ENCODE measurements at regions not wholly inside any gene's neighbourhood (a gene's known extent, or its start where the extent isn't known, plus 50 kb on each side); places are given as distances from the start of the nearest gene placed in this dataset. TPM values are rescaled to one million over a fixed set of nuclear protein-coding genes. Genes with fewer than 3 reads are reported as not detected.

DNA sequence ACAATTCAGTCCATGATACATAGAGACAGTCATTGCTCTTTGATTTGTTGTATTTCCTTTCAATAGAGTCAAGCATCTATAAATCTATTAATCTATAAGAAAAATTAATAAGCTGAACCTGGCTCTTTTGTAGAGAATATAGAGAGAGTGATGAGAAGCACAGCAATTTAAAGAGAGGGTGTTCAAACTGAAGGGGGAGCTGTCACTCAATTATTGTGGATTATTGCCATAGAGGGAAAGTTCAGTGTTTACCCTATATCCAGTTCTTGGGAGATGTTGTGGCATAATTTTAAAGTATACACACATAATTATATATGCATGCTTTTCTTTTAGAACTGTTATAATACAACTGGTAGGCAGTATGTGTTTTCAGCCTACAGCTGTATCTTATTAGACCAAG is 1469.0 kb upstream of the PABPC4L start:
- H2AFZ ChIP-seq (ENCODE audit: insufficient read depth, low read depth, low read length, poor library complexity, severe bottlenecking), result no peak overlapping the region
- no peak for DNase-seq
- H3K27me3 ChIP-seq (replicated peaks in 1 of 4; ENCODE audit: control extremely low read depth in 1 of 4, control insufficient read depth in 3 of 4, insufficient read depth in 4 of 4, low read length in 3 of 4), result no peaks in the 10 kb centered on the region
- H3K4me1 ChIP-seq (ENCODE audit: control insufficient read depth in 2 of 2, insufficient read depth in 2 of 2, low read length in 2 of 2), result no peaks in the 10 kb centered on the region
- H3K4me2 ChIP-seq (replicated peaks; ENCODE audit: low read depth, low read length, poor library complexity, severe bottlenecking), result no peak overlapping the region
- H3K4me3 ChIP-seq (ENCODE audit: control extremely low read depth in 1 of 5, extremely low read depth in 1 of 5, insufficient read depth in 1 of 5, low read depth in 2 of 5, low read length in 4 of 5), result no peak overlapping the region
- no peak overlapping the region for H3K9ac ChIP-seq (ENCODE audit: low read length)
- intact Hi-C loops (cut with micrococcal nuclease), result no loop called here
- no peaks in the 10 kb centered on the region for H4K20me1 ChIP-seq (ENCODE audit: control insufficient read depth, insufficient read depth, low read length, poor library complexity, severe bottlenecking)
- H3K27ac ChIP-seq (ENCODE audit: low read length in 2 of 2), result no peak overlapping the region
- POLR2A ChIA-PET, result no interaction called here
- no peaks in the 10 kb centered on the region for H3K9me3 ChIP-seq (ENCODE audit: control extremely low read depth in 1 of 3, control insufficient read depth in 2 of 3, insufficient read depth in 1 of 3, low read length in 2 of 3)
- no peaks in the 10 kb centered on the region for H3K36me3 ChIP-seq (replicated peaks in 1 of 2; ENCODE audit: control extremely low read depth in 1 of 2, control insufficient read depth in 1 of 2, extremely low read depth in 1 of 2, insufficient read depth in 2 of 2, low read length in 1 of 2)
- Mint-ChIP-seq H3K27ac (no peak overlapping the region), H3K9me3 (ENCODE audit: insufficient read depth) (no peaks in the 10 kb centered on the region), H3K4me3 (no peak overlapping the region), H3K27me3 (no peaks in the 10 kb centered on the region), H3K4me1 (no peaks in the 10 kb centered on the region)
- TF ChIP-seq EZH2 (IDR thresholded peaks at IDR 0.05; ENCODE audit: borderline replicate concordance, insufficient read depth, low read depth, low read length, poor library complexity, severe bottlenecking), result no peak
- TF ChIP-seq, protein P1, sequence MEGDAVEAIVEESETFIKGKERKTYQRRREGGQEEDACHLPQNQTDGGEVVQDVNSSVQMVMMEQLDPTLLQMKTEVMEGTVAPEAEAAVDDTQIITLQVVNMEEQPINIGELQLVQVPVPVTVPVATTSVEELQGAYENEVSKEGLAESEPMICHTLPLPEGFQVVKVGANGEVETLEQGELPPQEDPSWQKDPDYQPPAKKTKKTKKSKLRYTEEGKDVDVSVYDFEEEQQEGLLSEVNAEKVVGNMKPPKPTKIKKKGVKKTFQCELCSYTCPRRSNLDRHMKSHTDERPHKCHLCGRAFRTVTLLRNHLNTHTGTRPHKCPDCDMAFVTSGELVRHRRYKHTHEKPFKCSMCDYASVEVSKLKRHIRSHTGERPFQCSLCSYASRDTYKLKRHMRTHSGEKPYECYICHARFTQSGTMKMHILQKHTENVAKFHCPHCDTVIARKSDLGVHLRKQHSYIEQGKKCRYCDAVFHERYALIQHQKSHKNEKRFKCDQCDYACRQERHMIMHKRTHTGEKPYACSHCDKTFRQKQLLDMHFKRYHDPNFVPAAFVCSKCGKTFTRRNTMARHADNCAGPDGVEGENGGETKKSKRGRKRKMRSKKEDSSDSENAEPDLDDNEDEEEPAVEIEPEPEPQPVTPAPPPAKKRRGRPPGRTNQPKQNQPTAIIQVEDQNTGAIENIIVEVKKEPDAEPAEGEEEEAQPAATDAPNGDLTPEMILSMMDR (IDR thresholded peaks at IDR 0.05), result no peak
- no peak for ATAC-seq (ENCODE audit: low read depth)
- CTCF ChIA-PET, result no interaction called here
- no peaks in the 10 kb centered on the region for H3K79me2 ChIP-seq (ENCODE audit: control insufficient read depth, insufficient read depth, low read length)

Small RNA genes in the stretch of these regions (small RNA-seq; reads per million reads assigned to genes)
- gene RNU1-89P (ENCODE audit: insufficient read length, low read depth, low replicate concordance), result 1.7 reads per million
- gene SERF1AP1 (ENCODE audit: insufficient read length, low read depth, low replicate concordance), result not detected
